H1 (cell line): ENCODE measurements at regions not wholly inside any gene's neighbourhood (a gene's known extent, or its start where the extent isn't known, plus 50 kb on each side); places are given as distances from the start of the nearest gene placed in this dataset.
A peak's percentile ranks its signal among the peaks of the same experiment; 100 is the strongest.

Experiments
- CTCF ChIA-PET: fragments of 300-600 bp; sonication (Branson Sonifier 250); formaldehyde crosslinking; loops from one replicate; lab custom pipeline; 2021; ENCODE audit not compliant: partially characterized antibody; lab: Charles Lee
- POLR2A ChIA-PET: fragments of 300-600 bp; sonication (Branson Sonifier 250); formaldehyde crosslinking; loops from one replicate; lab custom pipeline; 2021; ENCODE audit warnings: inconsistent platforms; ENCODE audit not compliant: partially characterized antibody; lab: Charles Lee
- DNase-seq, 2 experiments: peaks; one replicate each; pipeline versions ENCODE4 v3.0.0 to v3.0.0-alpha.2; 2010 to 2022; ENCODE audit warnings: low spot score in 2 of 2, low read depth in 1 of 2, mixed read lengths in 1 of 2
- FAIRE-seq: peaks from 2 replicates; lab custom pipeline; 2011; peaks lifted over from hg19 to GRCh38; lab: Jason Lieb, UNC
- H2AFZ ChIP-seq: 2 replicates; pipeline ENCODE4 v1.8.1; 2012; ENCODE audit warnings: low read length, inconsistent platforms
- H2AK5ac ChIP-seq: 2 replicates; pipeline ENCODE4 v1.6.1; 2013; ENCODE audit warnings: low read depth, low read length
- H2BK120ac ChIP-seq: replicated peaks from 2 replicates; pipeline ENCODE3; 2013; ENCODE audit warnings: low read depth, low read length, inconsistent platforms
- H2BK12ac ChIP-seq: 2 replicates; pipeline ENCODE4 v1.6.1; 2013; ENCODE audit warnings: low read depth, low read length
- H2BK15ac ChIP-seq: 2 replicates; pipeline ENCODE4 v1.6.1; 2013; ENCODE audit warnings: low read length
- H2BK20ac ChIP-seq: 2 replicates; pipeline ENCODE4 v1.6.1; 2013; ENCODE audit warnings: low read length
- H2BK5ac ChIP-seq: 2 replicates; pipeline ENCODE4 v1.6.1; 2013; ENCODE audit warnings: low read depth, low read length
- H3K14ac ChIP-seq: 2 replicates; pipeline ENCODE4 v1.6.1; 2013; ENCODE audit warnings: inconsistent platforms; ENCODE audit not compliant: insufficient read length
- H3K18ac ChIP-seq: 2 replicates; pipeline ENCODE4 v1.6.1; 2013; ENCODE audit warnings: low read length; ENCODE audit errors: extremely low read depth
- H3K23ac ChIP-seq: 2 replicates; pipeline ENCODE4 v1.6.1; 2013; ENCODE audit warnings: inconsistent platforms; ENCODE audit not compliant: insufficient read length
- H3K23me2 ChIP-seq: 2 replicates; pipeline ENCODE4 v1.6.1; 2013; ENCODE audit warnings: low read depth, low read length
- H3K27ac ChIP-seq: 2 replicates; pipeline ENCODE4 v1.6.1; 2011; ENCODE audit warnings: low read depth, low read length, inconsistent platforms
- H3K27me3 ChIP-seq, 4 experiments: replicated peaks in 1 of 4; 1 replicate in 1 of 4; 2 replicates in 3 of 4; pipeline versions ENCODE4 v1.6.1 to v1.8.1; 2011 to 2013; ENCODE audit warnings: low read length in 3 of 4, mild to moderate bottlenecking in 3 of 4, inconsistent platforms in 2 of 4, mixed read lengths in 2 of 4, moderate library complexity in 1 of 4; ENCODE audit not compliant: control insufficient read depth in 3 of 4, insufficient read depth in 3 of 4; ENCODE audit errors: extremely low read depth in 1 of 4
- H3K36me3 ChIP-seq, 4 experiments: 2 replicates each; pipeline versions ENCODE4 v1.6.1 to v1.8.1; 2011 to 2013; ENCODE audit warnings: mild to moderate bottlenecking in 4 of 4, low read length in 3 of 4, moderate library complexity in 2 of 4, control low read depth in 1 of 4, inconsistent platforms in 1 of 4; ENCODE audit not compliant: insufficient read depth in 4 of 4, control insufficient read depth in 2 of 4
- H3K4ac ChIP-seq: replicated peaks from 2 replicates; pipeline ENCODE3; 2013; ENCODE audit warnings: low read length, low read depth, mixed read lengths, inconsistent platforms; ENCODE audit not compliant: insufficient read length
- H3K4me1 ChIP-seq, 4 experiments: replicated peaks in 1 of 4; 1 replicate in 1 of 4; 2 replicates in 3 of 4; pipeline versions ENCODE4 v1.6.1 to v1.8.1; 2011 to 2013; ENCODE audit warnings: low read length in 3 of 4, inconsistent platforms in 2 of 4, mixed read lengths in 1 of 4; ENCODE audit not compliant: insufficient read depth in 4 of 4, control insufficient read depth in 3 of 4
- H3K4me2 ChIP-seq, 2 experiments: 2 replicates each; pipeline versions ENCODE4 v1.6.1 to v1.8.1; 2011 to 2013; ENCODE audit warnings: low read depth in 2 of 2, low read length in 2 of 2, control low read depth in 1 of 2, inconsistent platforms in 1 of 2, mild to moderate bottlenecking in 1 of 2; ENCODE audit not compliant: insufficient read depth in 1 of 2
- H3K4me3 ChIP-seq, 4 experiments: fragments of 200-600, 300-600 bp in 1 of 4; sonication (generic), shearing (Covaris generic), sonication (Bioruptor Twin) in 1 of 4; 2 replicates each; pipeline versions ENCODE4 v1.5.1 to v1.8.1; 2011 to 2016; ENCODE audit warnings: low read length in 4 of 4, low read depth in 3 of 4, control low read depth in 2 of 4, inconsistent platforms in 2 of 4, mild to moderate bottlenecking in 2 of 4, mixed read lengths in 1 of 4, moderate library complexity in 1 of 4; ENCODE audit not compliant: insufficient read depth in 2 of 4; ENCODE audit errors: extremely low read depth in 1 of 4
- H3K56ac ChIP-seq: replicated peaks from 2 replicates; pipeline ENCODE3; 2013; ENCODE audit warnings: low read depth, mild to moderate bottlenecking, mixed read lengths, low read length, inconsistent platforms; ENCODE audit not compliant: insufficient read length
- H3K79me1 ChIP-seq: 2 replicates; pipeline ENCODE4 v1.6.1; 2013; ENCODE audit warnings: low read depth, low read length, control low read depth
- H3K79me2 ChIP-seq, 2 experiments: 2 replicates each; pipeline versions ENCODE4 v1.6.1 to v1.8.1; 2012 to 2013; ENCODE audit warnings: low read length in 2 of 2, mild to moderate bottlenecking in 2 of 2, inconsistent platforms in 1 of 2; ENCODE audit not compliant: insufficient read depth in 2 of 2, control insufficient read depth in 1 of 2
- H3K9ac ChIP-seq, 4 experiments: replicated peaks in 1 of 4; 1 replicate in 1 of 4; 2 replicates in 3 of 4; pipeline versions ENCODE4 v1.6.1 to v1.8.1; 2011 to 2013; ENCODE audit warnings: low read depth in 3 of 4, low read length in 3 of 4, control low read depth in 2 of 4, mild to moderate bottlenecking in 2 of 4, moderate library complexity in 2 of 4, inconsistent platforms in 1 of 4; ENCODE audit errors: extremely low read depth in 1 of 4
- H3K9me3 ChIP-seq, 2 experiments: 2 replicates each; pipeline versions ENCODE4 v1.6.1 to v1.8.1; 2012 to 2013; ENCODE audit warnings: mild to moderate bottlenecking in 2 of 2, moderate library complexity in 2 of 2, control low read depth in 1 of 2, inconsistent platforms in 1 of 2, low read depth in 1 of 2, low read length in 1 of 2, mixed read lengths in 1 of 2; ENCODE audit not compliant: insufficient read depth in 2 of 2
- H4K20me1 ChIP-seq, 2 experiments: replicated peaks in 1 of 2; 2 replicates each; pipeline versions ENCODE3 to v1.8.1; 2011 to 2013; ENCODE audit warnings: inconsistent platforms in 2 of 2, low read length in 2 of 2, mild to moderate bottlenecking in 1 of 2; ENCODE audit not compliant: insufficient read depth in 2 of 2, control insufficient read depth in 1 of 2
- H4K5ac ChIP-seq: 2 replicates; pipeline ENCODE4 v1.6.1; 2013; ENCODE audit warnings: low read length, low read depth, mixed read lengths, inconsistent platforms; ENCODE audit not compliant: insufficient read length
- H4K8ac ChIP-seq: 2 replicates; pipeline ENCODE4 v1.8.0; 2013; ENCODE audit warnings: mild to moderate bottlenecking, moderate library complexity, low read length, inconsistent platforms; ENCODE audit not compliant: insufficient read depth; ENCODE audit errors: extremely low read depth
- H4K91ac ChIP-seq: replicated peaks from 2 replicates; pipeline ENCODE3; 2013; ENCODE audit warnings: low read length, mixed read lengths, inconsistent platforms; ENCODE audit not compliant: insufficient read length
- BCL11A ChIP-seq, 2 experiments: IDR thresholded peaks; one replicate each; pipeline ENCODE4 v1.6.1; 2011; ENCODE audit warnings: low read depth in 2 of 2, low read length in 2 of 2, mild to moderate bottlenecking in 2 of 2
- CBX5 ChIP-seq: fragments of 300-800, 300-1000 bp; sonication (generic); IDR thresholded peaks from 2 replicates; pipeline ENCODE4 v1.7.1; 2016; ENCODE audit warnings: antibody characterized with exemption, low read length, low read depth
- CBX8 ChIP-seq: fragments of 300-800, 300-1000 bp; sonication (generic); IDR thresholded peaks from 2 replicates; pipeline ENCODE4 v1.7.1; 2016; ENCODE audit warnings: low read depth, low read length, borderline replicate concordance
- CEBPB ChIP-seq: IDR thresholded peaks from 2 replicates; pipeline ENCODE4 v1.6.1; 2012; ENCODE audit warnings: low read depth, low read length
- FOSL1 ChIP-seq: IDR thresholded peaks from 2 replicates; pipeline ENCODE4 v1.6.1; 2011; ENCODE audit warnings: mild to moderate bottlenecking, low read depth, low read length, moderate library complexity; ENCODE audit not compliant: insufficient read depth
- JUND ChIP-seq: IDR thresholded peaks from 2 replicates; pipeline ENCODE4 v1.6.1; 2011; ENCODE audit warnings: mild to moderate bottlenecking, improper control_type of control experiment, low read length
- MAX ChIP-seq: IDR thresholded peaks from 2 replicates; pipeline ENCODE4 v1.6.1; 2012; ENCODE audit warnings: inconsistent platforms
- POLR2AphosphoS5 ChIP-seq: IDR thresholded peaks from 2 replicates; pipeline ENCODE4 v1.6.1; 2011; ENCODE audit warnings: low read depth, low read length
- SP2 ChIP-seq: IDR thresholded peaks from 2 replicates; pipeline ENCODE4 v1.6.1; 2012; ENCODE audit warnings: mild to moderate bottlenecking, low read length, inconsistent platforms
- TEAD4 ChIP-seq: IDR thresholded peaks from 2 replicates; pipeline ENCODE4 v1.6.1; 2012; ENCODE audit warnings: low read depth, low read length, inconsistent platforms, mixed read lengths
- YY1 ChIP-seq: IDR thresholded peaks from 2 replicates; pipeline ENCODE4 v1.6.1; 2011; ENCODE audit warnings: low read depth, mild to moderate bottlenecking, low read length
- WGBS, 2 experiments: shearing (Covaris generic) in 1 of 2; methylation state at CpG; one replicate each; pipeline versions ENCODE4 v1.1.6 to v1.1.7; 2013 to 2015; ENCODE audit warnings: low lambda C conversion rate in 2 of 2, mixed read lengths in 2 of 2, inconsistent platforms in 1 of 2, low coverage in 1 of 2, missing lambda C conversion rate in 1 of 2; ENCODE audit not compliant: insufficient replicate concordance in 2 of 2, insufficient coverage in 1 of 2, insufficient read length in 1 of 2; ENCODE audit errors: extremely low coverage in 1 of 2, missing lambda C conversion rate in 1 of 2; 5-methylcytosine and 5-hydroxymethylcytosine counted together
- TF ChIP-seq, protein P1 (sequence below): IDR thresholded peaks from 2 replicates; pipeline ENCODE4 v1.6.1; 2012; ENCODE audit warnings: inconsistent platforms

DNA sequence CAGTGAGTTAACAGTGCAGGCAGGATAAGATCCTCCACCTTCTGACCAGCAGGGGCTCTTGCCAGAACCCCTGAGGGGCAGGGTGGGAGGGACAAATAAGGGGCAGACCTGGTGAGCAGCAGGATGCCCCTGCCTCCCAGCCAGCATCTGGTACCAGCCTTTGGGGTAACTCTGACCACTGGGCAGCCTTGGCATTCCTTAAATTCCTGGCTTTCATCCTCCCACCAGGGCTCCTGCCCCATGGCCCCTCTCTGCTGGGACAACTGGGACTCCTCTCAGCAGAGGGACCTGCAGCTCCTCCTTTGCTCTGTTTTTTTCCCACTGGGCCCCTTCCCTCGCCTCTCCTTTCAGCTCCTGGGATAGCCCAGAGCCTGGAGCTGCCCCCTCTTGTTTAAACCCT is 98.0 kb upstream of the CD82 start:
- no CpG with 5 or more reads among the region's 1 CpG for WGBS, 2 experiments
- H2BK20ac ChIP-seq = no peak overlapping the region
- H4K20me1 ChIP-seq = no peaks in the 10 kb centered on the region
- no peak overlapping the region for H3K56ac ChIP-seq
- H3K4me1 ChIP-seq = peaks cover 6 to 12% (median 7%) of the 10 kb centered on the region in 4 experiments
- peak overlapping the region in 1 of 4 experiments; percentile 18; a peak in 1 of 8 replicates for H3K4me3 ChIP-seq
- H3K18ac ChIP-seq = peak overlapping the region; percentile 10; the same call in 1 of the 2 replicates
- DNase-seq (no peak), FAIRE-seq (no peak)
- no peak overlapping the region; the same call in none of the 2 replicates for H4K8ac ChIP-seq
- H2BK12ac ChIP-seq = peak overlapping the region; percentile 71; the same call in 1 of the 2 replicates
- no peak overlapping the region for H2AFZ ChIP-seq
- H3K9ac ChIP-seq = no peak overlapping the region
- no peaks in the 10 kb centered on the region for H3K23me2 ChIP-seq
- peak overlapping the region; percentile 81; the same call in 1 of the 2 replicates for H2BK5ac ChIP-seq
- H3K9me3 ChIP-seq = peaks cover 13 to 18% of the 10 kb centered on the region in 2 experiments
- 0 out of 2 replicates have a peak overlapping the region, but pooled peaks have one; percentile 6 for H2AK5ac ChIP-seq
- no peaks in the 10 kb centered on the region for H3K36me3 ChIP-seq
- ChIA-PET POLR2A (interaction anchor here (0.9 kb wide), 1 partner anchor 10 kb away, joined by 3 read pairs; no protein-coding TSS in a partner anchor), CTCF (interaction anchor here (0.8 to 1.6 kb wide), 6 partner anchors 9 to 57 kb away, joined by 3 to 7 read pairs (median 4); no protein-coding TSS in a partner anchor)
- H3K79me2 ChIP-seq = no peaks in the 10 kb centered on the region
- H4K5ac ChIP-seq = no peak overlapping the region
- H2BK120ac ChIP-seq = no peak overlapping the region
- no peaks in the 10 kb centered on the region for H3K27me3 ChIP-seq
- H2BK15ac ChIP-seq = 0 out of 2 replicates have a peak overlapping the region, but pooled peaks have one; percentile 25
- no peak overlapping the region for H4K91ac ChIP-seq
- H3K14ac ChIP-seq = no peak overlapping the region
- H3K23ac ChIP-seq = no peak overlapping the region
- H3K27ac ChIP-seq = no peak overlapping the region
- peak overlapping the region; percentile 15 to 27; a peak in 3 of 4 replicates for H3K4me2 ChIP-seq
- H3K4ac ChIP-seq = no peak overlapping the region
- no peaks in the 10 kb centered on the region; the same call in 1 of the 2 replicates for H3K79me1 ChIP-seq
- no peak for TF ChIP-seq CEBPB
- TF ChIP-seq YY1 = 0 out of 2 replicates have a peak, but pooled peaks have one; percentile 27
- no peak for TF ChIP-seq SP2
- TF ChIP-seq JUND = no peak
- TF ChIP-seq, protein P1, sequence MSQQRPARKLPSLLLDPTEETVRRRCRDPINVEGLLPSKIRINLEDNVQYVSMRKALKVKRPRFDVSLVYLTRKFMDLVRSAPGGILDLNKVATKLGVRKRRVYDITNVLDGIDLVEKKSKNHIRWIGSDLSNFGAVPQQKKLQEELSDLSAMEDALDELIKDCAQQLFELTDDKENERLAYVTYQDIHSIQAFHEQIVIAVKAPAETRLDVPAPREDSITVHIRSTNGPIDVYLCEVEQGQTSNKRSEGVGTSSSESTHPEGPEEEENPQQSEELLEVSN = no peak
- TF ChIP-seq BCL11A (IDR thresholded peaks at IDR 0.05; ENCODE audit: low read depth in 2 of 2, low read length in 2 of 2) = no peak
- TF ChIP-seq TEAD4 = peak; percentile 99
- TF ChIP-seq MAX = no peak
- no peak for TF ChIP-seq POLR2AphosphoS5
- no peak for TF ChIP-seq FOSL1
- no peak for TF ChIP-seq CBX5
- no peak for TF ChIP-seq CBX8
